22Rv1 (cell line): ENCODE measurements at regions not wholly inside any gene's neighbourhood (a gene's known extent, or its start where the extent isn't known, plus 50 kb on each side); places are given as distances from the start of the nearest gene placed in this dataset.

ENCODE experiments used
- CTCF ChIP-seq: fragments of 450-650 bp; IDR thresholded peaks from 2 replicates; pipeline ENCODE4 v1.5.1; 2017; ENCODE audit warnings: mild to moderate bottlenecking
- ZFX ChIP-seq: fragments of 450-650 bp; IDR thresholded peaks from 2 replicates; pipeline ENCODE4 v1.6.1; 2017; ENCODE audit warnings: antibody characterized with exemption, borderline replicate concordance

DNA sequence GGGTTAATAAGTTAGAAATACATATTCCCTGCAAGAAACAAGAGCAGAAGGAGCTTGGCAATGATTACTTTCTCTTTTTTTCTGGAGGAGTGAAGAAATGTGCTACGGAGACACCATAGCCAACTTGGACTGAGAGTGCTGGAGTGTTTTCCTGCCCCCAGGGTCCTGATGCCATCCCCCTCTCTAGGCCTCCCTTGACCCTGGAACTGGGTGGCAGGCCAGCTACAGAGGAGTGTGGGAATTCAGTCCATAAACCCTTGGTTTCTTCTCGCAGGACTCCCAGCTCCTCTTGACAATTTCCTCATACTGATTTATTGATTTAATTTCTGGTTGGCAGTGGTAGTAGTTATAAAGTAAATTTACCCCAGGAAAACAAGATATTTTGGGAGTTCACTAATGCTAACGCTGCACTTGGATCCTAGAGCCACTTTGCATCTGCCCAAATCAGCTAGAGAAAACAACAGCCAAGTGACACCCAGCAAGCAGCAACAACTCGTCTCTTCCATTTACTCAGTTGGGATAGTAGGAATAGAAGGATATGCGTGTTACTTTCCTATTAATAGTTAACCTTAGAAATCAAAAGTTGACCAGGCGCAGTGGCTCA, 76.4 kb upstream of the CELF2 start:
- no peak for TF ChIP-seq CTCF
- TF ChIP-seq ZFX: no peak
